ENCODE measurements at regions not wholly inside any gene's neighbourhood (a gene's known extent, or its start where the extent isn't known, plus 50 kb on each side); places are given as distances from the start of the nearest gene placed in this dataset.

GRCh38 chr11:33560729-33561128, 139.9 kb downstream of the C11orf91 start:
- no peak for DNase-seq
- 75 to 84% (median 81%) methylated on average over 4 of the region's 4 CpGs for WGBS, 5 donors
- Histone ChIP-seq H3K4me3 (no peak overlapping the region), H3K9me3 (no peaks in the 10 kb centered on the region), H3K27ac (no peak overlapping the region), H3K27me3 (replicated peaks in 1 of 7) (no peaks in the 10 kb centered on the region), H3K4me1 (no peaks in the 10 kb centered on the region), H3K36me3 (no peaks in the 10 kb centered on the region)
- intact Hi-C loops (cut with DNase I; ENCODE audit: low total_unique reads), result no loop called here
- TF ChIP-seq POLR2A (IDR thresholded peaks at IDR 0.05), result no peak
- TF ChIP-seq, protein P1, sequence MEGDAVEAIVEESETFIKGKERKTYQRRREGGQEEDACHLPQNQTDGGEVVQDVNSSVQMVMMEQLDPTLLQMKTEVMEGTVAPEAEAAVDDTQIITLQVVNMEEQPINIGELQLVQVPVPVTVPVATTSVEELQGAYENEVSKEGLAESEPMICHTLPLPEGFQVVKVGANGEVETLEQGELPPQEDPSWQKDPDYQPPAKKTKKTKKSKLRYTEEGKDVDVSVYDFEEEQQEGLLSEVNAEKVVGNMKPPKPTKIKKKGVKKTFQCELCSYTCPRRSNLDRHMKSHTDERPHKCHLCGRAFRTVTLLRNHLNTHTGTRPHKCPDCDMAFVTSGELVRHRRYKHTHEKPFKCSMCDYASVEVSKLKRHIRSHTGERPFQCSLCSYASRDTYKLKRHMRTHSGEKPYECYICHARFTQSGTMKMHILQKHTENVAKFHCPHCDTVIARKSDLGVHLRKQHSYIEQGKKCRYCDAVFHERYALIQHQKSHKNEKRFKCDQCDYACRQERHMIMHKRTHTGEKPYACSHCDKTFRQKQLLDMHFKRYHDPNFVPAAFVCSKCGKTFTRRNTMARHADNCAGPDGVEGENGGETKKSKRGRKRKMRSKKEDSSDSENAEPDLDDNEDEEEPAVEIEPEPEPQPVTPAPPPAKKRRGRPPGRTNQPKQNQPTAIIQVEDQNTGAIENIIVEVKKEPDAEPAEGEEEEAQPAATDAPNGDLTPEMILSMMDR (IDR thresholded peaks at IDR 0.05 in 8 of 11, conservative IDR thresholded peaks at IDR 0.05 in 3 of 11), result no peak
- TF ChIP-seq POLR2AphosphoS5 (IDR thresholded peaks at IDR 0.05), result no peak

DNA sequence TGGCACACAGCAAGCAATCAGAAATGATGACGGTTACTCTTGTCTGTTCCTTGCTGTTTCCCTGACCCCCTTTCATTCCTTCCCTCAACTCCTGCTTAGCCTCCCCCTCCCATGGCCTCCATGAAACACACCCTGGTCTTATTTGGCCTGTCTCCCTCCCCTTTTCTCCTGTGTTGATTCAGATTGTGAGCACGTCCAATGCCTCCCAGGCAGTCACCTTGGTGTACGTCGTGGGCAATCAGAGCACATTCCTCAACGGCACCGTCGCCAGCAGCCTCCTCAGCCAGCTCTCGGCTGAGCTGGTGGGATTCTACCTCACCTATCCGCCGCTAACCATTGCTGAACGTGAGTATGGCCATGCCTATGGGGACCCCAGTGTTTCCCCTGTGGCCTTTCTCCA, 141.1 kb downstream of the C11orf91 start:
- Histone ChIP-seq H3K27ac (no peak overlapping the region), H3K4me3 (no peak overlapping the region), H3K36me3 (no peaks in the 10 kb centered on the region), H3K27me3 (replicated peaks in 1 of 7) (no peaks in the 10 kb centered on the region), H3K9me3 (no peaks in the 10 kb centered on the region), H3K4me1 (no peaks in the 10 kb centered on the region)
- WGBS, 5 donors, result 80 to 95% (median 83%) methylated on average over 11 of the region's 11 CpGs
- intact Hi-C loops (cut with DNase I; ENCODE audit: low total_unique reads), result no loop called here
- DNase-seq, result no peak
- TF ChIP-seq POLR2A (IDR thresholded peaks at IDR 0.05), result no peak
- TF ChIP-seq POLR2AphosphoS5 (IDR thresholded peaks at IDR 0.05), result no peak
- TF ChIP-seq, protein P1 (IDR thresholded peaks at IDR 0.05 in 8 of 11, conservative IDR thresholded peaks at IDR 0.05 in 3 of 11), result no peak

DNA sequence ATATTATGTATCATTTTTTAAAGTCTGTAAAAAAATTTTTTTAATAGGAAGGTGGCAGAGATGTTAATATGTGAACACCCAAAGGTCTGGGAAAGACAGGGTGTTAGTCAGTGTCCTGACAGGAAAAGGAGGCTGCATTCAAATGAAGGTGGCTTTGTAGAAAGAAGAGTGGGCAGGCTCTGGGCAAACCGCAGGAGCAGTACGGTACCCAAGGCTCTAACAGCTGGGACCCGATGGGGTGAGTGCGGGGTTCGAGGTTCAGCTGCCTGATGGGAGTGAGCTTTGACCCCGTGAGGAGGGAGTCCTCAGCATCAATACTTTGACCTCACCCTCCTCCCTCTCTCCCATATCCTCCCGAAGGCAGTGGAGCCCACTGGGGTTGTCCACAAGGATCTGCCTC, 142.5 kb downstream of the C11orf91 start:
- no peaks in the 10 kb centered on the region for H3K27me3 ChIP-seq (replicated peaks in 1 of 7)
- intact Hi-C loops (cut with DNase I; ENCODE audit: low total_unique reads), result no loop called here
- no peak for DNase-seq
- no peak overlapping the region for H3K4me3 ChIP-seq
- H3K27ac ChIP-seq, result no peak overlapping the region
- no peak for TF ChIP-seq POLR2A (IDR thresholded peaks at IDR 0.05)
- TF ChIP-seq, protein P1 (IDR thresholded peaks at IDR 0.05 in 8 of 11, conservative IDR thresholded peaks at IDR 0.05 in 3 of 11), result no peak
- TF ChIP-seq POLR2AphosphoS5 (IDR thresholded peaks at IDR 0.05), result no peak
- WGBS, 5 donors, result 82 to 93% (median 89%) methylated on average over 7 of the region's 7 CpGs
- no peaks in the 10 kb centered on the region for H3K4me1 ChIP-seq
- H3K9me3 ChIP-seq, result no peaks in the 10 kb centered on the region
- no peaks in the 10 kb centered on the region for H3K36me3 ChIP-seq

GRCh38 chr11:33557201-33557600, 143.4 kb downstream of the C11orf91 start:
- Histone ChIP-seq H3K27ac (no peak overlapping the region), H3K36me3 (no peaks in the 10 kb centered on the region), H3K27me3 (replicated peaks in 1 of 7) (peaks cover 0 to 4% (median 0%) of the 10 kb centered on the region in 7 donors), H3K4me3 (no peak overlapping the region), H3K9me3 (no peaks in the 10 kb centered on the region), H3K4me1 (no peaks in the 10 kb centered on the region)
- DNase-seq, result no peak
- TF ChIP-seq POLR2A (IDR thresholded peaks at IDR 0.05) (no peak), POLR2AphosphoS5 (IDR thresholded peaks at IDR 0.05) (no peak)
- TF ChIP-seq, protein P1 (IDR thresholded peaks at IDR 0.05 in 8 of 11, conservative IDR thresholded peaks at IDR 0.05 in 3 of 11), result no peak
- WGBS, 5 donors, result 16 to 45% (median 38%) methylated on average over 1 of the region's 1 CpG
- intact Hi-C loops (cut with DNase I; ENCODE audit: low total_unique reads), result no loop called here

Data from spleen (tissue), 11 donors.